Suprapubic skin (tissue), 4 donors: ENCODE measurements at regions not wholly inside any gene's neighbourhood (a gene's known extent, or its start where the extent isn't known, plus 50 kb on each side); places are given as distances from the start of the nearest gene placed in this dataset.

ENCODE experiments used
- DNase-seq, 2 donors: peaks; one replicate each; pipeline ENCODE4 v3.0.0-alpha.2; 2019; ENCODE audit warnings: low spot score in 2 of 2
- H3K27ac ChIP-seq: fragments of 200-600 bp; sonication (generic); one replicate; pipeline ENCODE4 v1.5.1; 2019
- H3K27me3 ChIP-seq: fragments of 200-600 bp; sonication (generic); one replicate; pipeline ENCODE4 v1.5.1; 2019
- H3K36me3 ChIP-seq: fragments of 200-600 bp; sonication (generic); one replicate; pipeline ENCODE4 v1.5.1; 2019
- H3K4me1 ChIP-seq: fragments of 200-600 bp; sonication (generic); one replicate; pipeline ENCODE4 v1.5.1; 2019
- H3K4me3 ChIP-seq: fragments of 200-600 bp; sonication (generic); one replicate; pipeline ENCODE4 v1.5.1; 2019; ENCODE audit warnings: mild to moderate bottlenecking
- H3K9me3 ChIP-seq: fragments of 200-600 bp; sonication (generic); one replicate; pipeline ENCODE4 v1.5.1; 2019
- EP300 ChIP-seq: sonication (generic); formaldehyde crosslinking; IDR thresholded peaks from one replicate; pipeline ENCODE4 v1.6.1; 2017; ENCODE audit warnings: antibody characterized with exemption
- POLR2A ChIP-seq, 2 donors: fragments of 450-650 bp; IDR thresholded peaks; one replicate each; pipeline ENCODE4 v1.6.1; 2017; ENCODE audit warnings: antibody characterized with exemption in 2 of 2, mild to moderate bottlenecking in 2 of 2, moderate library complexity in 2 of 2
- POLR2AphosphoS5 ChIP-seq, 3 donors: sonication (generic); formaldehyde crosslinking; IDR thresholded peaks; one replicate each; pipeline ENCODE4 v1.6.1; 2017; ENCODE audit warnings: antibody characterized with exemption in 3 of 3
- WGBS: methylation state at CpG from one replicate; pipeline ENCODE4 v1.1.5; 2018; 5-methylcytosine and 5-hydroxymethylcytosine counted together
- TF ChIP-seq, protein P1 (sequence below), 2 donors: fragments of 200-600 bp in 1 of 2; fragments of 450-650 bp in 1 of 2; sonication (generic) in 1 of 2; IDR thresholded peaks; one replicate each; pipeline ENCODE4 v1.5.1; 2016 to 2019; ENCODE audit warnings: antibody characterized with exemption in 2 of 2, mild to moderate bottlenecking in 1 of 2, moderate library complexity in 1 of 2

DNA sequence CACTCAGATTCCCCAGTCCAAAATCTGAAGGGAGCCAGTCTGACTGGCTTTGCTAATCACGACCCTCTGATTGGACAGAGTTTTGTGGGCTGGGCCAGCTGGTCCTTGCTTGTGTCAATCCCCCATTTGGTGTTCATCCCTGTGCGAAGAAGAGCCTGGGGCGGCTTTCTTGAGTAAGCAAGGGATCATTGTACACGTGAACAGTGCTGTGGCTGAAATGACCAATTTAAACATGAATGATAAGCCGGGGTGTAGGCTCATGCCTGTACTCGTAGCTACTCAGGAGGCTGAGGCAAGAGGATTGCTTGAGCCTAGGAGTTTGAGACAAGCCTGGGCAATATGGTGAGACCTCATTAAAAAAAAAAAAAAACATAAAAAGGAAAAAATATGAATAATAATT is 379.1 kb downstream of the RAPGEF2 start:
- no peaks in the 10 kb centered on the region for H3K9me3 ChIP-seq
- no peak for DNase-seq
- TF ChIP-seq POLR2AphosphoS5 (IDR thresholded peaks at IDR 0.05) (no peak), POLR2A (IDR thresholded peaks at IDR 0.05) (no peak), EP300 (no peak)
- TF ChIP-seq, protein P1, sequence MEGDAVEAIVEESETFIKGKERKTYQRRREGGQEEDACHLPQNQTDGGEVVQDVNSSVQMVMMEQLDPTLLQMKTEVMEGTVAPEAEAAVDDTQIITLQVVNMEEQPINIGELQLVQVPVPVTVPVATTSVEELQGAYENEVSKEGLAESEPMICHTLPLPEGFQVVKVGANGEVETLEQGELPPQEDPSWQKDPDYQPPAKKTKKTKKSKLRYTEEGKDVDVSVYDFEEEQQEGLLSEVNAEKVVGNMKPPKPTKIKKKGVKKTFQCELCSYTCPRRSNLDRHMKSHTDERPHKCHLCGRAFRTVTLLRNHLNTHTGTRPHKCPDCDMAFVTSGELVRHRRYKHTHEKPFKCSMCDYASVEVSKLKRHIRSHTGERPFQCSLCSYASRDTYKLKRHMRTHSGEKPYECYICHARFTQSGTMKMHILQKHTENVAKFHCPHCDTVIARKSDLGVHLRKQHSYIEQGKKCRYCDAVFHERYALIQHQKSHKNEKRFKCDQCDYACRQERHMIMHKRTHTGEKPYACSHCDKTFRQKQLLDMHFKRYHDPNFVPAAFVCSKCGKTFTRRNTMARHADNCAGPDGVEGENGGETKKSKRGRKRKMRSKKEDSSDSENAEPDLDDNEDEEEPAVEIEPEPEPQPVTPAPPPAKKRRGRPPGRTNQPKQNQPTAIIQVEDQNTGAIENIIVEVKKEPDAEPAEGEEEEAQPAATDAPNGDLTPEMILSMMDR (IDR thresholded peaks at IDR 0.05), result no peak
- no peaks in the 10 kb centered on the region for H3K4me1 ChIP-seq
- peaks cover 5% of the 10 kb centered on the region for H3K27me3 ChIP-seq
- H3K36me3 ChIP-seq, result no peaks in the 10 kb centered on the region
- no peak overlapping the region for H3K27ac ChIP-seq
- 81% methylated on average over 6 of the region's 6 CpGs for WGBS
- no peak overlapping the region for H3K4me3 ChIP-seq

DNA sequence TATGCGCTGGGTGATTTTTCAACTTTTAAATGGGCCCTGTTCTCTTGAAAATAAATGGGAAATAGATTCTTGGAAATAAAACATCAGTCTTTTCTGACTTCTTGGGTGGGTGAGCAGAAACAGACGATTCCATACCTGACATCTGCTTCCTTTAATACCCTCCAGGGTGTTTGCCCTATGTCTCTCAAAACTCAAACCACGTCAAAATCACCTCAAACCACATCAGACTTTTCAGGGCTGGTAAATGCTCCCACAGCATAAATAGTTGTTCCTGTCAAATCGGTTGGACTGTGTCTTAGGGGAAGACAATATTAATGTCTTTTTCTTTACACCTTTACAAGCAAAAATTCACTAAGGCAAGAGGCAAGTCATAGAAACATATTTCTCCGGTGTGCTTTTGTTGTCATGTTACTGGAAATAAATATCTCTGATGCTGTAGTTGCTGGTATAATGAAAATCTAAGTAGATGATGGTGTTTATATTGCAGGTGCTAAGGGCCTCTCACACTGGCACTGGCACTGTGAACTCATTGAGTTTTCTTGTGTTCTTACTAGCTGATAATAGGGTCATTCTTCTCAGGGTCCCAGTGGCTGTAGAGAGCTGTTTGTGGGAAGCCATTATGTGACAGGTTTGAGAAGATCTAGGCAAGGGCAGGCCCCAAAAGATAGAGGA is 380.4 kb downstream of the RAPGEF2 start:
- peaks cover 11% of the 10 kb centered on the region for H3K27me3 ChIP-seq
- 68% methylated on average over 5 of the region's 5 CpGs for WGBS
- H3K27ac ChIP-seq, result no peak overlapping the region
- no peaks in the 10 kb centered on the region for H3K36me3 ChIP-seq
- TF ChIP-seq, protein P1 (IDR thresholded peaks at IDR 0.05), result no peak
- TF ChIP-seq POLR2AphosphoS5 (IDR thresholded peaks at IDR 0.05) (no peak), POLR2A (IDR thresholded peaks at IDR 0.05) (no peak), EP300 (no peak)
- H3K9me3 ChIP-seq, result no peaks in the 10 kb centered on the region
- no peak overlapping the region for H3K4me3 ChIP-seq
- DNase-seq, result no peak
- peaks cover 3% of the 10 kb centered on the region for H3K4me1 ChIP-seq

DNA sequence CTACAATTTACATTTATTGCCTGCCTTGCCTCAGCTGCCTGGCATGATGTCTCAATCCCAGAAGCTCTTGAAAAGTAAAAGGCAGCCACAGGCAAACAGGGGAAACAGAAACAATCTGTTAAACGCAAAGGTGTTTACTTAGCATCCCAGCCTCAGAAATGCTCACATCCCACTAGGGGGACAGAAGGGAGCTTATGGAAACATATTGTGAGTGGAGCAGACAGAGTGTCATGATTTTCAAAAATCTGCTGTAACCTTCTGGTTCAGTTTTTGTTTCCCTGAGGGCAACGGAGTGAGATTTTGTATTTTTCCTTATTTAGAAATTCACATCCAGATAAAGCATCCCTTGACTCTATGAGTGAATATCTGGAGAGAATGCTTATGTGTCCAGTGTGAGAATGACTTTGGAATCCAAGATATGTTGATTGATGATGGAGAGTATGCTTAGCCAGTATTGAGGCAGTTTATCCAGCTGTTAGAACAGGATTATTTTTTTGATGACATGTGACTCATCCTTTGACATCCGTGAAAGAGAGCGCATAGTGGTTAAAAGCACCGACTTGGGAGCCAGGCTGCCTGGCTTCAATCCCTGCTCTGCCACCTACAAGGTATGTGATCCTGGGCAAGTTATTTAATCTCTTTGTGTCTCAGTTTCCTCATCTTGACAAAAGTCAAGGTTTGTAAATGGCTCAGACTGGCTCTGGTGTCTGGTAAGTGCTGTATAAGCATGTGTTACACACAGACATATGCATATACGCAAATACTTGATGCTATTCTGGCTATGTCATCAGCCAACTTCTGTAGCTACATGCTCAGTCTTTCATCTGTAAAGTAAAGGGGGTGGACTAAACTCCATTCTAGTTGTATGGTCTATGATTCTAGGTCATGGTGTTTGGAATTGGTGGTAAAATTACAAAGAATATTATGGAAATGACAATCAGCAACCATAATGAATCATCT is 381.2 kb downstream of the RAPGEF2 start:
- Histone ChIP-seq H3K27me3 (peaks cover 11% of the 10 kb centered on the region), H3K9me3 (no peaks in the 10 kb centered on the region), H3K4me3 (no peak overlapping the region), H3K27ac (no peak overlapping the region), H3K4me1 (peaks cover 3% of the 10 kb centered on the region), H3K36me3 (no peaks in the 10 kb centered on the region)
- WGBS, result 59% methylated on average over 6 of the region's 6 CpGs
- DNase-seq, result no peak
- TF ChIP-seq POLR2AphosphoS5 (IDR thresholded peaks at IDR 0.05) (no peak), EP300 (no peak), POLR2A (IDR thresholded peaks at IDR 0.05) (no peak)
- TF ChIP-seq, protein P1 (IDR thresholded peaks at IDR 0.05), result no peak

DNA sequence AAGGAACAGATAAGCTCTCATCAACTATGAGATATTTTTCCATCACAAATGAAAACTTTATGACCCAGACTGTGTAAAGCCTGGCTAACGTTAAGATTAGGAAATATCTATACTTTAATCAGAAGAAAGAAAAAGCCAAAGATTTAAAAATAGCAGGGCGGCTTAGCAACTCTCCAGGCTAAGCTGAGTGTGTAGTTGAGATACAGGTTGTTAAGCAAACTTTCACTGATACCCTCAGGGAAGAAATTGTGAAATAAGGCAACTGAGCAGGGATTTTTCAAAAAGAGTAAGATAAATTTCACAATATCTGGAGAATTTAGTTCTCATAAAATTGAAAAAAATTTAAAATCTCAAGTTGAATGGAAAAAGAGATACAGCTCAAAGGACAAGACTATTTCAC is 382.0 kb downstream of the RAPGEF2 start:
- Histone ChIP-seq H3K4me1 (peaks cover 3% of the 10 kb centered on the region), H3K9me3 (no peaks in the 10 kb centered on the region), H3K27ac (no peak overlapping the region), H3K27me3 (peaks cover 11% of the 10 kb centered on the region), H3K4me3 (no peak overlapping the region), H3K36me3 (no peaks in the 10 kb centered on the region)
- WGBS, result 33% methylated on average over 2 of the region's 2 CpGs
- DNase-seq, result no peak
- TF ChIP-seq EP300, result no peak
- TF ChIP-seq, protein P1 (IDR thresholded peaks at IDR 0.05), result no peak
- TF ChIP-seq POLR2AphosphoS5 (IDR thresholded peaks at IDR 0.05), result no peak
- TF ChIP-seq POLR2A (IDR thresholded peaks at IDR 0.05), result no peak

DNA sequence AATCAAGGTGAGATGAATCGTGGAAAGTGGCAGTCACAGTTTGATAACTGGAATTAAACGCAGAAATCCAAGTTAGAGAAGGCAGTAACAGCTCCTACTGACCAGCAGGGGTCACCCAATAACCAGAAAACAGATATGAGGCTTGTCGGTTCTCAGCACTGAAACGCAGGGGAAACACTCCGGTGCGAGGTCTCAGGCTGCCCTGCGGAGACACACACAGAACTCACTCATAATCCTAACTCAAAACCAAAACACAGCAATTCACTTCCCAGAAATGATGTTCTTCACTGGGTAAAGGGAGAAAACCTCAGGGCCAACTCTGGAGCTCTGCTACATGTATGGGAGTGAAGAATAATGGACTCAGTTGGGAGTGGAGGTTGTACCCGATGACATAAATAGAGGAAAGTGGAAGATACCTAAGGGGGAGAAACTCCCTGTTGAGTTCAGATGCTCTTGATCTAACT is 384.4 kb downstream of the RAPGEF2 start:
- TF ChIP-seq, protein P1 (IDR thresholded peaks at IDR 0.05), result peak; percentile 47 to 66
- TF ChIP-seq EP300, result no peak
- no peak for TF ChIP-seq POLR2A (IDR thresholded peaks at IDR 0.05)
- Histone ChIP-seq H3K27me3 (peaks cover 11% of the 10 kb centered on the region), H3K27ac (no peak overlapping the region), H3K9me3 (peaks cover 5% of the 10 kb centered on the region), H3K4me3 (no peak overlapping the region), H3K4me1 (peaks cover 3% of the 10 kb centered on the region), H3K36me3 (no peaks in the 10 kb centered on the region)
- DNase-seq, result no peak
- WGBS, result 10% methylated on average over 8 of the region's 8 CpGs
